HEK293 (cell line): ENCODE measurements at regions not wholly inside any gene's neighbourhood (a gene's known extent, or its start where the extent isn't known, plus 50 kb on each side); places are given as distances from the start of the nearest gene placed in this dataset.

Experiments
- ATF2 ChIP-seq: fragments of 450-650 bp; formaldehyde crosslinking; IDR thresholded peaks from 2 replicates; pipeline ENCODE4 v1.5.1; 2016; ENCODE audit warnings: missing biosample characterization, missing genetic modification characterization, low read depth
- CTCF ChIP-seq: fragments of 450-650 bp; formaldehyde crosslinking; IDR thresholded peaks from 2 replicates; pipeline ENCODE4 v1.5.1; 2016; ENCODE audit warnings: missing biosample characterization, missing genetic modification characterization
- HOXA7 ChIP-seq: sonication (generic); formaldehyde crosslinking; IDR thresholded peaks from 2 replicates; pipeline ENCODE4 v1.8.1; 2022; ENCODE audit warnings: missing genetic modification reagents, borderline replicate concordance
- REST ChIP-seq: fragments of 450-650 bp; formaldehyde crosslinking; IDR thresholded peaks from 2 replicates; pipeline ENCODE4 v1.5.1; 2016; ENCODE audit warnings: missing biosample characterization, missing genetic modification characterization
- SETDB1 ChIP-seq: IDR thresholded peaks from one replicate; pipeline ENCODE4 v1.6.1; 2017; ENCODE audit warnings: mild to moderate bottlenecking, low read length, moderate library complexity, mixed read lengths; ENCODE audit not compliant: insufficient read length
- YY1 ChIP-seq: fragments of 450-650 bp; formaldehyde crosslinking; IDR thresholded peaks from 2 replicates; pipeline ENCODE4 v1.5.1; 2018; ENCODE audit warnings: missing biosample characterization, missing genetic modification characterization
- ZNF239 ChIP-seq: fragments of 450-650 bp; formaldehyde crosslinking; IDR thresholded peaks from 2 replicates; pipeline ENCODE4 v1.5.1; 2016; ENCODE audit warnings: missing biosample characterization, missing genetic modification characterization
- ZNF510 ChIP-seq: fragments of 450-650 bp; formaldehyde crosslinking; IDR thresholded peaks from 2 replicates; pipeline ENCODE4 v1.5.1; 2018; ENCODE audit warnings: mild to moderate bottlenecking, missing genetic modification characterization, missing biosample characterization; ENCODE audit not compliant: insufficient replicate concordance
- ZNF571 ChIP-seq: fragments of 450-650 bp; formaldehyde crosslinking; IDR thresholded peaks from 2 replicates; pipeline ENCODE4 v1.5.0; 2017; ENCODE audit warnings: missing biosample characterization, missing genetic modification characterization

- TF ChIP-seq ZNF571 (tag by site-specific recombination) (no peak), ZNF239 (tag by site-specific recombination) (no peak), ZNF510 (tag by site-specific recombination) (no peak), ATF2 (no peak), CTCF (tag by site-specific recombination) (no peak), YY1 (no peak), HOXA7 (no peak), SETDB1 (no peak), REST (no peak)
Observed at GRCh38 chr7:24140001-24140400, 144.0 kb upstream of the NPY start.
